IMR-90 (cell line): ENCODE measurements at regions not wholly inside any gene's neighbourhood (a gene's known extent, or its start where the extent isn't known, plus 50 kb on each side); places are given as distances from the start of the nearest gene placed in this dataset.

ENCODE experiments used
- ATAC-seq: fragments of 200-7000 bp; cut with Tn5 transposase; 2 replicates; pipeline ENCODE4 v1.9.1; 2020; ENCODE audit warnings: low read depth, mild to moderate bottlenecking, moderate library complexity
- BruUV-seq: library from RNA; stranded (reverse); fragments of 400-500 nt; replicated peaks from 2 replicates; lab custom pipeline; 2021; lab: Mats Ljungman, UMichigan
- CTCF ChIA-PET: fragments of 300-600 bp; formaldehyde crosslinking; extraction: SDS; loops from one replicate; lab custom pipeline; 2021; ENCODE audit warnings: antibody characterized with exemption; lab: Yijun Ruan, JAX
- POLR2A ChIA-PET: fragments of 300-600 bp; sonication (Branson Sonifier 250); formaldehyde crosslinking; loops from one replicate; lab custom pipeline; 2022; ENCODE audit warnings: antibody characterized with exemption; ENCODE audit not compliant: unreplicated experiment; lab: Charles Lee
- DNase-seq: peaks from one replicate; pipeline ENCODE4 v3.0.0; 2013
- H2AFZ ChIP-seq: replicated peaks from 2 replicates; pipeline ENCODE3; 2013; ENCODE audit warnings: low read length, mild to moderate bottlenecking; ENCODE audit not compliant: poor library complexity
- H2AK5ac ChIP-seq: 2 replicates; pipeline ENCODE4 v1.6.1; 2013; ENCODE audit warnings: low read depth, low read length, inconsistent platforms
- H2AK9ac ChIP-seq: replicated peaks from 2 replicates; pipeline ENCODE3; 2013; ENCODE audit warnings: mild to moderate bottlenecking, low read depth, low read length, moderate library complexity; ENCODE audit not compliant: poor library complexity
- H2BK120ac ChIP-seq: 2 replicates; pipeline ENCODE4 v1.6.1; 2013; ENCODE audit warnings: low read depth, low read length, inconsistent platforms
- H2BK15ac ChIP-seq: 3 replicates; pipeline ENCODE4 v1.6.1; 2013; ENCODE audit warnings: low read depth, low read length, inconsistent platforms
- H2BK20ac ChIP-seq: 2 replicates; pipeline ENCODE4 v1.6.1; 2013; ENCODE audit warnings: low read depth, mild to moderate bottlenecking, inconsistent platforms, low read length, moderate library complexity
- H2BK5ac ChIP-seq: 2 replicates; pipeline ENCODE4 v1.6.1; 2013; ENCODE audit warnings: mild to moderate bottlenecking, low read depth, low read length, inconsistent platforms; ENCODE audit not compliant: poor library complexity, severe bottlenecking
- H3K14ac ChIP-seq: replicated peaks from 2 replicates; pipeline ENCODE4 v1.6.1; 2013; ENCODE audit warnings: low read depth, low read length, inconsistent platforms
- H3K18ac ChIP-seq: 2 replicates; pipeline ENCODE4 v1.6.1; 2013; ENCODE audit warnings: low read depth, low read length, control low read depth
- H3K23ac ChIP-seq: 2 replicates; pipeline ENCODE4 v1.6.1; 2013; ENCODE audit warnings: low read depth, low read length, inconsistent platforms
- H3K27ac ChIP-seq: 2 replicates; pipeline ENCODE4 v1.5.1; 2013; ENCODE audit warnings: mild to moderate bottlenecking, control low read depth, low read length; ENCODE audit not compliant: insufficient read depth
- H3K27me3 ChIP-seq: 2 replicates; pipeline ENCODE4 v1.6.1; 2013; ENCODE audit warnings: low read length; ENCODE audit not compliant: control insufficient read depth, insufficient read depth
- H3K36me3 ChIP-seq: 2 replicates; pipeline ENCODE4 v1.6.1; 2013; ENCODE audit warnings: low read length, mixed read lengths; ENCODE audit not compliant: control insufficient read depth, insufficient read depth
- H3K4ac ChIP-seq: 2 replicates; pipeline ENCODE4 v1.6.1; 2013; ENCODE audit warnings: low read depth, low read length, inconsistent platforms
- H3K4me1 ChIP-seq: 2 replicates; pipeline ENCODE4 v1.6.1; 2013; ENCODE audit warnings: low read length, mixed read lengths; ENCODE audit not compliant: control insufficient read depth, insufficient read depth
- H3K4me2 ChIP-seq: 2 replicates; pipeline ENCODE4 v1.6.1; 2013; ENCODE audit warnings: low read depth, mild to moderate bottlenecking, control low read depth, low read length, moderate library complexity
- H3K4me3 ChIP-seq: 2 replicates; pipeline ENCODE4 v1.5.1; 2013; ENCODE audit warnings: low read depth, mild to moderate bottlenecking, control low read depth, low read length, moderate library complexity; ENCODE audit not compliant: insufficient read depth
- H3K56ac ChIP-seq: 2 replicates; pipeline ENCODE4 v1.6.1; 2013; ENCODE audit warnings: low read length, inconsistent platforms; ENCODE audit not compliant: insufficient read depth; ENCODE audit errors: extremely low read depth
- H3K79me1 ChIP-seq, 2 experiments: 2 replicates each; pipeline ENCODE4 v1.6.1; 2013; ENCODE audit warnings: low read length in 2 of 2, inconsistent platforms in 1 of 2, low read depth in 1 of 2
- H3K9ac ChIP-seq: 2 replicates; pipeline ENCODE4 v1.6.1; 2013; ENCODE audit warnings: low read depth, low read length, control low read depth
- H3K9me1 ChIP-seq: 2 replicates; pipeline ENCODE4 v1.6.1; 2013; ENCODE audit warnings: low read length, inconsistent platforms; ENCODE audit not compliant: insufficient read depth
- H3K9me3 ChIP-seq: 2 replicates; pipeline ENCODE4 v1.6.1; 2013; ENCODE audit warnings: low read length; ENCODE audit not compliant: control insufficient read depth, insufficient read depth
- H4K20me1 ChIP-seq: 2 replicates; pipeline ENCODE4 v1.6.1; 2013; ENCODE audit warnings: low read length, inconsistent platforms; ENCODE audit not compliant: insufficient read depth
- H4K5ac ChIP-seq: 2 replicates; pipeline ENCODE4 v1.6.1; 2013; ENCODE audit warnings: mild to moderate bottlenecking, low read depth, low read length, control low read depth
- H4K8ac ChIP-seq, 2 experiments: 2 replicates each; pipeline ENCODE4 v1.6.1; 2013; ENCODE audit warnings: low read depth in 2 of 2, low read length in 2 of 2, control low read depth in 1 of 2, inconsistent platforms in 1 of 2
- H4K91ac ChIP-seq: 2 replicates; pipeline ENCODE4 v1.6.1; 2013; ENCODE audit warnings: low read depth, low read length, inconsistent platforms; ENCODE audit not compliant: insufficient read depth
- BHLHE40 ChIP-seq: fragments of 150-350 bp; IDR thresholded peaks from 2 replicates; pipeline ENCODE4 v1.6.1; 2016; ENCODE audit warnings: mild to moderate bottlenecking, low read depth, low read length
- CHD1 ChIP-seq: IDR thresholded peaks from 2 replicates; pipeline ENCODE4 v1.6.1; 2012; ENCODE audit warnings: low read depth, low read length, improper control_type of control experiment
- ELK1 ChIP-seq: fragments of 150-350 bp; IDR thresholded peaks from 2 replicates; pipeline ENCODE4 v1.6.1; 2016; ENCODE audit warnings: low read depth, mild to moderate bottlenecking, low read length, moderate library complexity, borderline replicate concordance
- MAFK ChIP-seq: IDR thresholded peaks from 2 replicates; pipeline ENCODE4 v1.6.1; 2012; ENCODE audit warnings: low read depth, low read length, improper control_type of control experiment
- MAZ ChIP-seq: IDR thresholded peaks from 2 replicates; pipeline ENCODE4 v1.6.1; 2012; ENCODE audit warnings: low read depth, mild to moderate bottlenecking, low read length, improper control_type of control experiment, moderate library complexity, borderline replicate concordance
- RCOR1 ChIP-seq: IDR thresholded peaks from 2 replicates; pipeline ENCODE4 v1.6.1; 2012; ENCODE audit warnings: mild to moderate bottlenecking, low read length, improper control_type of control experiment; ENCODE audit not compliant: insufficient replicate concordance
- SMC3 ChIP-seq: fragments of 150-350 bp; IDR thresholded peaks from 2 replicates; pipeline ENCODE4 v1.6.1; 2016; ENCODE audit warnings: low read depth, mild to moderate bottlenecking, antibody characterized with exemption, low read length, moderate library complexity
- WGBS, 2 experiments: methylation state at CpG; one replicate each; pipeline versions ENCODE4 v1.1.5 to v1.1.7; 2013; ENCODE audit warnings: missing lambda C conversion rate in 2 of 2; ENCODE audit not compliant: insufficient read length in 1 of 2; ENCODE audit errors: extremely low coverage in 2 of 2; 5-methylcytosine and 5-hydroxymethylcytosine counted together
- dilution Hi-C: fragments of 300-500 bp; cut with HindIII; formaldehyde crosslinking; loops from one replicate; pipeline ENCODE4 v1.14.3; 2018; ENCODE audit warnings: low sequenced_read_pairs; ENCODE audit not compliant: unreplicated experiment
- in situ Hi-C: fragments of 300-500 bp; cut with MboI; formaldehyde crosslinking; loops from 3 replicates; pipeline ENCODE4 v1.14.3; 2019; ENCODE audit warnings: low sequenced_read_pairs, inconsistent platforms, mixed read lengths
- intact Hi-C: fragments of 100-400 bp; cut with micrococcal nuclease; formaldehyde crosslinking; loops from 2 replicates; pipeline ENCODE4 v1.10.0; 2022

- Histone ChIP-seq H4K5ac (no peak overlapping the region), H3K4me1 (no peaks in the 10 kb centered on the region), H2AFZ (no peak overlapping the region), H2BK5ac (no peak overlapping the region), H2BK20ac (no peak overlapping the region), H3K56ac (no peak overlapping the region), H3K18ac (no peak overlapping the region), H3K9ac (no peak overlapping the region), H4K20me1 (no peaks in the 10 kb centered on the region), H3K23ac (no peak overlapping the region), H3K4me3 (no peak overlapping the region), H3K79me1 (no peaks in the 10 kb centered on the region), H3K4ac (no peak overlapping the region), H3K4me2 (no peak overlapping the region), H3K36me3 (no peaks in the 10 kb centered on the region), H4K91ac (no peak overlapping the region), H3K27ac (no peak overlapping the region), H3K9me3 (peaks cover 30% of the 10 kb centered on the region), H4K8ac (no peak overlapping the region), H2AK5ac (no peak overlapping the region), H3K9me1 (no peaks in the 10 kb centered on the region), H2AK9ac (no peak overlapping the region), H2BK15ac (no peak overlapping the region), H3K27me3 (no peaks in the 10 kb centered on the region), H2BK120ac (no peak overlapping the region), H3K14ac (no peak overlapping the region)
- DNase-seq (no peak), ATAC-seq (no peak)
- intact Hi-C loops: no loop called here
- no TSS peak for BruUV-seq
- dilution Hi-C loops: no loop called here
- no peak for TF ChIP-seq BHLHE40
- TF ChIP-seq RCOR1: no peak
- TF ChIP-seq CHD1: no peak
- no peak for TF ChIP-seq SMC3
- TF ChIP-seq MAFK: no peak
- TF ChIP-seq ELK1: no peak
- no peak for TF ChIP-seq MAZ
- CTCF ChIA-PET: no interaction called here
- WGBS, 2 experiments: 25 to 100% methylated on average over 1 of the region's 5 CpGs
- in situ Hi-C loops: no loop called here
- POLR2A ChIA-PET: no interaction called here
These were observed 98.7 kb upstream of the TMEM132C start for GRCh38 chr12:128168273-128168672.
